Coronary artery (tissue), 2 donors: ENCODE measurements at regions not wholly inside any gene's neighbourhood (a gene's known extent, or its start where the extent isn't known, plus 50 kb on each side); places are given as distances from the start of the nearest gene placed in this dataset.

Source experiments
- DNase-seq: peaks from one replicate; pipeline ENCODE4 v3.0.0-alpha.2; 2017; ENCODE audit warnings: low spot score
- H3K27ac ChIP-seq, 2 donors: fragments of 200-600 bp; sonication (generic); one replicate each; pipeline ENCODE4 v1.5.1; 2016 to 2019
- H3K4me3 ChIP-seq: fragments of 200-600 bp; sonication (generic); 2 replicates; pipeline ENCODE4 v1.5.1; 2016; ENCODE audit warnings: mild to moderate bottlenecking, moderate library complexity
- TF ChIP-seq, protein P1 (sequence below): fragments of 200-600 bp; sonication (generic); IDR thresholded peaks from one replicate; pipeline ENCODE4 v1.5.1; 2019; ENCODE audit warnings: antibody characterized with exemption

DNA sequence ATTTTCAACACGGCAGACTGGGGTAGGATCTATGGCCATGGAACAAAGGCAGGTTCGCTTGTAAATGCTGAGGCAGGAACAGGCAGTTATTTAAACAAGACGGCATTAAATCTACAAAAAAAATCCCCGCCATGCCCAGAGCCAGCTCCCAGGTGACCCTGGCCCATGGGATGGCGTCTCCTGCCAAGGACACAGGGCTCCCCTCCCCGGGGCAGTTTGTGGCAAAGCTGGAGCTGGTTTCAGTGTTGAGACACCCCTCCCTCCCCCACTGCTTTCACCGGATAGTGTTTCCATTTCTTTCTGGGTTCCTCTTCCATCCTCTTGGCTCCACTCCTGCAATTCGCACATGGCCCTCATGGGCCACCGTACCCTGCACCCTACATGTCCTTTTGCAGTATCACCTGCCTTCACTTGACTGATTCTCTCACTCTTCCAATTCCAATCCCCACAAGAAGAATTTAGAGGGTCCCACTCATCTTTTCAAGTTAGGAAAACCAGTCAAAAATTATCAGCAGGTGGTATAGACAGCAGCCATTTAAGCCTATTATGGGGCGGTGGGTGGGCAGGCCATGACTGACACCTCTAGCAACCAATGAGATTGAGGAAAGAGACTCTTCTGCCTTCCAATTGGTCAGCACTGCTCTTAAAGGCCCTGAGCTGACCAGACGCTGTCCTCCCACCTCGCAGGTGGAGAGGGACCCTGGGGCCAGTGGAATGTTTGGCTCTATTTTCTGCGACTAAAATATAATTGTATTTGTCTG, 52.0 kb downstream of the OLIG1 start:
- no peak overlapping the region for H3K27ac ChIP-seq
- no peak overlapping the region for H3K4me3 ChIP-seq
- DNase-seq: no peak
- TF ChIP-seq, protein P1, sequence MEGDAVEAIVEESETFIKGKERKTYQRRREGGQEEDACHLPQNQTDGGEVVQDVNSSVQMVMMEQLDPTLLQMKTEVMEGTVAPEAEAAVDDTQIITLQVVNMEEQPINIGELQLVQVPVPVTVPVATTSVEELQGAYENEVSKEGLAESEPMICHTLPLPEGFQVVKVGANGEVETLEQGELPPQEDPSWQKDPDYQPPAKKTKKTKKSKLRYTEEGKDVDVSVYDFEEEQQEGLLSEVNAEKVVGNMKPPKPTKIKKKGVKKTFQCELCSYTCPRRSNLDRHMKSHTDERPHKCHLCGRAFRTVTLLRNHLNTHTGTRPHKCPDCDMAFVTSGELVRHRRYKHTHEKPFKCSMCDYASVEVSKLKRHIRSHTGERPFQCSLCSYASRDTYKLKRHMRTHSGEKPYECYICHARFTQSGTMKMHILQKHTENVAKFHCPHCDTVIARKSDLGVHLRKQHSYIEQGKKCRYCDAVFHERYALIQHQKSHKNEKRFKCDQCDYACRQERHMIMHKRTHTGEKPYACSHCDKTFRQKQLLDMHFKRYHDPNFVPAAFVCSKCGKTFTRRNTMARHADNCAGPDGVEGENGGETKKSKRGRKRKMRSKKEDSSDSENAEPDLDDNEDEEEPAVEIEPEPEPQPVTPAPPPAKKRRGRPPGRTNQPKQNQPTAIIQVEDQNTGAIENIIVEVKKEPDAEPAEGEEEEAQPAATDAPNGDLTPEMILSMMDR: no peak

DNA sequence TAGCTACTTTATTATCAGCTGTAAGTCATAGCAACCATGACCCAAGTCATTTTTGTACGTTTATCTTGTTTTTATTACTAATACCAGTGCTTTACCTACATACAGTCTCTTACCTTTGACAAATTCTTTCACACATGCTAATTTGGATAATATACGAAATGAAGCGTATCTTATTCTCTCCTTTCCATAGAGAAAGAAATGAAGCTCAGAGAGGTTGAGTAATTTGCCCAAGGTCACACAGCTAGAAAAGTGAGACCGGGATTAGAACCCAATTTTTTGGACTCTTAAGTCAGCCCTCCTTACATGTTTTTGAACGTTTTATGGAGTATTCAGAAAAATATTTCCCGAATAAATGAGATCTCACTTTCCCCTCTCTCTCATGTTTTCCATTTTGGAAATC, 52.6 kb downstream of the OLIG1 start:
- TF ChIP-seq, protein P1: no peak
- Histone ChIP-seq H3K27ac (no peak overlapping the region), H3K4me3 (no peak overlapping the region)
- no peak for DNase-seq

DNA sequence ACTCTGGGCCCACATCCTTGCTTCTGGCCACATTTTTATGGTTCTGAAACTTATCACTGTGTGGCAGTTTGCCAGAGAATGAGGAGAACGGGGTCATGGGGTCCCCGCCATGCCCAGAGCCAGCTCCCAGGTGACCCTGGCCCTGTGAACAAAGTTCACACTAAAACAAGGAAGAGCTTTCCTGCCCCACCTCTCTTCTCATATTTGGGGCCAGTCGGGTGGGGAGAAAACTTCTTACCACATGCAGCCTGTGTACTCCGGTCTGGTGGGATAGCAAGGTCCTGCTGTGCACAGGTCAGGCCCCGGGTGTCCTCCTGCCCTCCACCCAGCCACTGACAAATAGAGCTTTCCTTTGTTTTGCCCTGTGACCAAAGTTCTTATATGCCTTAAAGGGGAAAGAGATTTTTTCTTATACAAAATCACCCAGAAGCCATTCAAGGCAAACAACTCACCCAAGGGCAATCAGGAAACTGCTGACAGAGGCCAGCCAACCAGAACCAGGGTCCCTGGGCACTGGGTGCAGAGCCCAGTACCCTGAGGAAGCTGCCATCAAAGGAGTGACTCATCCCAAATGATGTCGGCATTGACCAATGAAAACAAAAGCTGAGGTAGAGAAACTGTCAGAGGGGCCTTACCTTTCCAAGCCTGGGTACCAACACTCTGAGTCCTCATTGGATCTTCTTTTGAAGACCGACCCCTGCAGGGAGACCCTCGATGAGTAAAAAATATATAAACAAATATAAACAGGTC, 53.6 kb downstream of the OLIG1 start:
- no peak for DNase-seq
- H3K27ac ChIP-seq: no peak overlapping the region
- TF ChIP-seq, protein P1: no peak
- H3K4me3 ChIP-seq: no peak overlapping the region

DNA sequence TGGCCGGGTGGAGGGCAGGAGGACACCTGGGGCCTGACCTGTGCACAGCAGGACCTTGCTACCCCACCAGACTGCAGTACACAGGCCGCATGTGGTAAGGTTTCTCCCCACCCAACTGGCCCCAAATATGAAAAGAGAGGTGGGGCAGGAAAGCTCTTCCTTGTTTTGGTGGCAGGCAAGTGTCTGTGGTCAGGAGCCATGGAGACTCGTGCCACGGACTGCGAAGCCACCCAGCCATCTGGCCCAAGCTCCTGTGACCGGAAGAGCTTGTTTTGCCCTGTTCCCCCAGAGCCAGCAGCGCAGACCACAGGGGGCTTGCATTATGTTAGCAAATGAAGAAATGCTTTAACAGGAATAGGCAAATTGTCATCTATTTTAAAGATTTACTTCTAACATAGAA, 54.9 kb downstream of the OLIG1 start:
- DNase-seq: no peak
- no peak overlapping the region for H3K4me3 ChIP-seq
- TF ChIP-seq, protein P1: no peak
- no peak overlapping the region for H3K27ac ChIP-seq

DNA sequence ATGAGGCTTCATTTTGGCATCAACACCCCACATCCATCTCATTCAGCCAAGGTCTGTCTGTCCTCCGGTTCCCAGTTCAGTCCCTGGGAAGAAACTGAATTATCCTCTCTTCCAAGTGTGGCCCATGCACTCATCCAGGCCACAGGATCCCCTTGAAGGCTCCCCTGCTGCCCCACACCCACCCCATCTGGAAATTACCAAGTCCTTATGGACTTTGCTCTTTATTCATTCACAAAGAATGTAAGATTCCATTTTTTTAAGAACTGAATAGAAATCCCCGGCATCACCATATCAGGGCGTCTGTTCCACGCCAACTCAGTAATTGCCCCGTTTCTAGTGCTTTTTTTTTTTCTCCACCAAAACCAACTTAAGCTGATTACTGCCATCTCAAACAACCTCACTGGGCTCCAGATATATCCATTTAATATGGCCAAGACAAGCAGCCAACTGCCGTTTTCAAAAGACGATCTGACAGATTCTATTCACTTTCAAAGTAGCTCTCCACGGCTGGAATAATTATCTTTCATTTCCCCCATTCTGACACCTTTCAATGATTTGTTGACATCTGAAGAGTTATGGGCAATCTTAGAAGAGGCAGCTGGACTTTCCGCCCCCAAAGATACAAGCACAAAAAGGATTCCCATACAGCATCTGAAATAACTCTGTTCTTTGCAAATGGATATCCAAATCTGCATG, 55.9 kb downstream of the OLIG1 start:
- DNase-seq: no peak
- Histone ChIP-seq H3K27ac (no peak overlapping the region), H3K4me3 (no peak overlapping the region)
- TF ChIP-seq, protein P1: no peak

DNA sequence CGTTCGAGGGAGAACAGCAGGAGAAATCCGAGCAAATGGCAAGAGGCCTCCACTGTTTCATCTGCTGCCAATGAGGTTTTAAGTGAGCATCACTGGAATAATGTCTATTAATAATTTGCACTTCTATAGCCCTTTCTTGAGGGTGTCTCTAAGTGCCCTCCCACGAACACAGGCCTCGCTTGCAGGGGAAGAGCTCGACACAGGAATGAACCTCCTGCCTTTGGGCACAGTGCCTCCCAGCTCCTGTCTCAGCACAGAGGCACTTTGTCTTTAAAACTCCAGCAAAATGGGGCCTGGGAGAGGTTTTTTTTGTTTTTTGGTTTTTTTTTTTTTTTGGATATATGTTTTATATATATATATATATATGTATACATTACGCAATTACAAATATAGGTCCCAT, 56.6 kb downstream of the OLIG1 start:
- no peak for DNase-seq
- Histone ChIP-seq H3K27ac (no peak overlapping the region), H3K4me3 (no peak overlapping the region)
- TF ChIP-seq, protein P1: no peak
